Activated naive CD4-positive, alpha-beta T cell treated with anti-CD3 and anti-CD28 coated beads for 36 hours (primary cell): ENCODE measurements at regions not wholly inside any gene's neighbourhood (a gene's known extent, or its start where the extent isn't known, plus 50 kb on each side); places are given as distances from the start of the nearest gene placed in this dataset.
"Not testable (repeated sequence)": the region's sequence is repeated elsewhere in the genome, so short reads cannot be mapped to it uniquely, and the experiment has no call there.

Source experiments
- CTCF ChIA-PET: fragments of 350-600 bp; sonication (Branson Sonifier 250); formaldehyde crosslinking; loops from one replicate; lab custom pipeline; 2021; ENCODE audit warnings: antibody characterized with exemption; lab: Charles Lee
- DNase-seq: peaks from one replicate; pipeline ENCODE4 v3.0.0-alpha.2; 2020
- H3K27ac Mint-ChIP-seq: one replicate; pipeline ENCODE4 v1.8.0; 2021; ENCODE audit warnings: mild to moderate bottlenecking, mixed read lengths
- H3K27me3 Mint-ChIP-seq: one replicate; pipeline ENCODE4 v1.8.0; 2021; ENCODE audit warnings: low read depth, mixed read lengths
- H3K36me3 Mint-ChIP-seq: one replicate; pipeline ENCODE4 v1.8.0; 2021; ENCODE audit warnings: low read depth, mixed read lengths
- H3K4me1 Mint-ChIP-seq: one replicate; pipeline ENCODE4 v1.8.0; 2021; ENCODE audit warnings: low read depth, mixed read lengths
- H3K4me3 Mint-ChIP-seq: one replicate; pipeline ENCODE4 v1.8.0; 2021; ENCODE audit warnings: mild to moderate bottlenecking, moderate library complexity, mixed read lengths
- H3K9me3 Mint-ChIP-seq: one replicate; pipeline ENCODE4 v1.8.0; 2021; ENCODE audit warnings: mixed read lengths
- intact Hi-C: fragments of 100-400 bp; cut with micrococcal nuclease; formaldehyde crosslinking; loops from one replicate; pipeline ENCODE4 v1.15.1; 2023

DNA sequence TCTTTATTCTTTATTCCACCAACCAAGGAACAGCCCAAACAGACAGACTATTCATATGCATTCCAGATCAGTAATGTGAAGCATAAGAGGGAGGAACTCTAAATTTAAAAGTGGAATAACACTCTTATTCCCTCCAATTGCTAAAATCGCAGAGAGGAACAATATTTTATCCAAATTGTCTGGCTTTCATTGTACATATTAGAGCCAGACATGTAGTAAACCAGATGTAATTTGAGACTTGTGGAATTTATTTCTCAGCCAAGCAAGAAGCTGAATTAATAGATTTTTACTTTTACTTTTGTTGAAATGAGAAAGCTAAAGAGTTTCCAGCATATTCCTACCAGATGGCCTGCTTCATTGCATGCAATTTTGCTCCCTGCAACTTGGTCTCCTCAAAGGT, 674.6 kb upstream of the SLIT2 start:
- CTCF ChIA-PET = interaction anchor here (0.6 kb wide), 1 partner anchor 345 kb away, joined by 4 read pairs; no protein-coding TSS in a partner anchor
- H3K27ac Mint-ChIP-seq = no peak overlapping the region
- H3K4me3 Mint-ChIP-seq = no peak overlapping the region

DNA sequence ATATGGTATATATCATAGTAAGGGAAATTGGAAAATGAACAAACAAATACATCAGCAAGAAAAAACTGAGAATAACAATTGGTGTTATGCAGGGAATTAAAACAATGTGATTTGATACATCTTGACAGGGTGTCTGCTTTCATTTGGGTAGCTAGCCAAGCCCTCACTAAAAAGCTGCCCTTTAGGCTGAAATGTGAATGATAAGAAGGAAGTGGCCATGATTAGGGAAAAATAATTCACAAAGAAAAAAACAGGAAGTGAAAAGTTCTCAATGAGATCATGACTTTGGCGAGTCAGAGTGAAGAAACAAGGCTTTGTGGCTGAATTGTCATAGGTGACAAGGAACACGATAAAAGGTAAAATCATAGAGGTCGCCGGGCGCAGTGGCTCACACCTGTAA, 675.8 kb upstream of the SLIT2 start:
- DNase-seq = no peak
- CTCF ChIA-PET = no interaction called here
- Mint-ChIP-seq H3K4me3 (no peak overlapping the region), H3K9me3 (no peaks in the 10 kb centered on the region), H3K36me3 (no peaks in the 10 kb centered on the region), H3K27ac (no peak overlapping the region), H3K4me1 (no peaks in the 10 kb centered on the region), H3K27me3 (no peaks in the 10 kb centered on the region)
- intact Hi-C loops = no loop called here

More for the DNA sequence above, 674.6 kb upstream of the SLIT2 start:
- no peak for DNase-seq
- Mint-ChIP-seq H3K36me3 (no peaks in the 10 kb centered on the region), H3K9me3 (no peaks in the 10 kb centered on the region), H3K4me1 (no peaks in the 10 kb centered on the region), H3K27me3 (no peaks in the 10 kb centered on the region)
- intact Hi-C loops = no loop called here

DNA sequence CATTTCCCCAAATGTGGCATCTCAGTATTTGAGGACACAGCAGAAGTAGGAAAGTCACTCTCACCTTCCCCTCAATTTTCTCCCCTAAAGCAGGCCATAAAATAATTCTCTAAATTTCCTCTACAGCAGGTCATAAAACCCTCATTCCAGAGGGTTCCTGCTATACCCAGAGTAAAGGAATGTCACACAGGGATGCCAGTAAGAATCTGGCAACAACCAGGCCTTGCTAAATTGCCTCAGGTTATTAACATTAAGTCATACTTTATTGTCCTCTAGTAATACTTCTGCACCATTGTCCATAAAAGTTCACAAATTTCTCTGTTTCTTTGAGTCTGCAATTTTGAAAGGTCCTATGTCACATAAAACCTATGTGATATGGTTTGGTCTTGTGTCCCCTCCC, 685.7 kb upstream of the SLIT2 start:
- DNase-seq = no peak
- intact Hi-C loops = no loop called here
- Mint-ChIP-seq H3K36me3 (no peaks in the 10 kb centered on the region), H3K27ac (no peak overlapping the region), H3K4me1 (no peaks in the 10 kb centered on the region), H3K4me3 (no peak overlapping the region), H3K27me3 (no peaks in the 10 kb centered on the region), H3K9me3 (peaks cover 9% of the 10 kb centered on the region)
- CTCF ChIA-PET = no interaction called here

DNA sequence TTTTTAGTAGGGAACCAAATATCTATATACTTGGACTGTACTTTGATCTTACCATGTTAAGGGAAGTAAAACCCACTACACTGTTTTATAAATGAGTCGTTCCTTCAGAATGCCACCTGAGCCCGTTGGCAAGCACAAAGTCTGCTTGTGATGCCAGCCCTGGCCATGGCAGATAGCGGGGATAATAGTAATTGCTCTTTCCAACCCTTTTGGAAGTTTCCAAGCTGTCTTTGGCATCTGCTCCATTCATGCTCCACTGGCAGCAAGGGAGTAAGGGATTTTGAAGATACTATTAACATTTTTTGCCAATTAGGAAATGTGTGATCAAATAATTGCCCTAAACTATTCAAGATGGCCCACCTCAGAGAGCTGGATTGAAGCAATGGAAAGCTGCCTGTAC, 689.2 kb upstream of the SLIT2 start:
- intact Hi-C loops = no loop called here
- H3K27ac Mint-ChIP-seq = no peak overlapping the region
- CTCF ChIA-PET = no interaction called here
- H3K36me3 Mint-ChIP-seq = no peaks in the 10 kb centered on the region
- no peaks in the 10 kb centered on the region for H3K27me3 Mint-ChIP-seq
- no peaks in the 10 kb centered on the region for H3K4me1 Mint-ChIP-seq
- H3K4me3 Mint-ChIP-seq = no peak overlapping the region
- DNase-seq = no peak
- H3K9me3 Mint-ChIP-seq = peaks cover 9% of the 10 kb centered on the region

DNA sequence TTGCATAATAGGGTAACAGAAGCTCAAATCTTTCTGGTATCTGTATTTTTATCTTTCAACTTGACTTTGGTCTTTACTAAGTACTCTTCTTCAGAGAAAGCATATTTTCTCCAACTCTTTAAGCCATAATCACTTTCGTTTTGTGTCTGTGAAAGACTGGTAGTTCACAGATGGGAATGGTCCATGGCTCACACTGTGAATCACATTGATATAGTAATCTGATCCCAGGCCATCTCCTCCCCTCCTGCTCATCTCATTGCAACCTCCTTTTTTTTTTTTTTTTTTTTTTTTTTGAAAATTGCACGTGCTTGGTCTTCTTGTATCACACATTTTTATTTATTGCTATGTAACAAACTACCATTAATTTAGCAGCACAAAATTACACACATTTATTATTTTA, 694.5 kb upstream of the SLIT2 start:
- DNase-seq = no peak
- no peak overlapping the region for H3K27ac Mint-ChIP-seq
- intact Hi-C loops = loop anchor here (10.0 kb wide), 1 partner anchor 1908 kb away; no protein-coding TSS in a partner anchor
- CTCF ChIA-PET = no interaction called here
- no peak overlapping the region for H3K4me3 Mint-ChIP-seq
- no peaks in the 10 kb centered on the region for H3K27me3 Mint-ChIP-seq
- H3K4me1 Mint-ChIP-seq = no peaks in the 10 kb centered on the region
- H3K36me3 Mint-ChIP-seq = no peaks in the 10 kb centered on the region
- H3K9me3 Mint-ChIP-seq = peaks cover 7% of the 10 kb centered on the region

DNA sequence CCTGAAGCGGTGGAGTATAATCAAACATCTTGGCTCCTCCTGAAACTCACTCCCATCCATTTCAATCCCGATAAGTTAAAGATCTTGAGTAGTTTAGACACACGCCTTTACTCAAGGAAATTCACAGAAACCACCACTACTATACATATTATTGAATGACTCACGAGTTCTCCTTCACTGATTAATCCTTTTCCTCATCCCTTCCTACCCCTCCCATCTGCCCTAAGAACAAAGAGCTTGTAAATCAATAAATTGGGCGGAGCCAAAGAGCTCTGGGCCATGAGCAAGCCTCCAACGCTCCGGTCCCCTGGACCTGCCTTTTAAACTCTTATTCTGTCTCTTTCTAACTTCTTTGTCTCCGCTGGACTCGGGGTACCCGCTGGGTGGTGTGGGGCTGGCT, 695.4 kb upstream of the SLIT2 start:
- H3K27ac Mint-ChIP-seq, CTCF ChIA-PET, DNase-seq, H3K4me3 Mint-ChIP-seq, H3K27me3 Mint-ChIP-seq, H3K9me3 Mint-ChIP-seq, H3K36me3 Mint-ChIP-seq, H3K4me1 Mint-ChIP-seq: not testable (repeated sequence)
- intact Hi-C loops = loop anchor here (10.0 kb wide), 1 partner anchor 1909 kb away; no protein-coding TSS in a partner anchor

DNA sequence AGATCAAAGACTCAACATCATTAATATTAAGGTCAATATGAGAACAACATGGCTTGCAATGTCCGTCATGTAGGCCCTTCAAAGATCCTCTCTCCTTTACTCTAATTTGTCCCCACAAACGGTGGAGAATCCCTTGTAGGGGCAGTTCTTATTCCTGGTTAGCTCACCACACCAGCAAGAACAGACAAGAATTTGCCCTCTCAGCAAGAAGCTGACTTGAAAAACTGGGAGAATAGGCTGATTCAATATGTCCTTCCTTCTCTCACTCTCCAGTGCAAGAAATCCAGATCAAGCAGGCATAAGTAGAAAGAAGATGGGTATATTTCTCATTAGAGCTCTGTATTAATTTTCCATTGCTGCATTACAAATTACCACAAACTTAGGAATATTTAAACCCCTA, 704.2 kb upstream of the SLIT2 start:
- no peak overlapping the region for H3K27ac Mint-ChIP-seq
- H3K36me3 Mint-ChIP-seq = no peaks in the 10 kb centered on the region
- DNase-seq = no peak
- H3K4me1 Mint-ChIP-seq = no peaks in the 10 kb centered on the region
- intact Hi-C loops = no loop called here
- H3K9me3 Mint-ChIP-seq = peaks cover 2% of the 10 kb centered on the region
- no peaks in the 10 kb centered on the region for H3K27me3 Mint-ChIP-seq
- CTCF ChIA-PET = interaction anchor here (0.6 kb wide), 1 partner anchor 22 kb away, joined by 3 read pairs; no protein-coding TSS in a partner anchor
- no peak overlapping the region for H3K4me3 Mint-ChIP-seq

DNA sequence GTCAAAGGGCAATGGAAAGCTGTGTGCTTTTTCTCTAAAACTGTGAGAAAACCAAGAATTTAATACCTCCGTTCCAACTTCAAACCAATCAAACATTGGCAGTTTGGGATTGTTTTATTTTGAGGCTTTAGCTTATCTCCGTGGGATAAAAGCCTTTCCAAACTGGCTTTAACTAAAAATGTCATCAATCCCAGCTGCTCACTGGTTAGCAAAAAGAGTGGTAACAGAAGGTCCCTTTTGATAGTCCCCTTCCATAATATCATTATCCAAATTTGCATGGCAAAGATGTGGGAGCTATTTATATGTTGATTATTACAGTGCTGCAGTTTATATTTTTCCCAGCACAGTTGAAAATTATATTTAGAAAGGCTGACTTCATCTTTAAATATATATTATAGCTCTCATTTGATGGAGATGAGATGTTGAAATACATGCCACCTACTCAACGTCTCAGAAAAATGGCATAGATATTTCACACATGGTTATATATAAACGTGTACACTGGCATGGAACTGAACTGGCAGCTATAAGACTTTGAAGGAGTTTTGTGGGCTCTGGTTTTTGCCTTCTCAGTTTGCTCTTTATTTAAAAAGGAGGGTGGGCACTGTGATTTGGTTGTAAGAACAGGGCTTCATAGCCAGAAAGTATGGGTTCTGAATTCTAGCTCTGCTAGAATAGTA, 707.1 kb upstream of the SLIT2 start:
- Mint-ChIP-seq H3K4me1 (no peaks in the 10 kb centered on the region), H3K27ac (no peak overlapping the region), H3K9me3 (peaks cover 7% of the 10 kb centered on the region), H3K4me3 (no peak overlapping the region), H3K36me3 (no peaks in the 10 kb centered on the region), H3K27me3 (no peaks in the 10 kb centered on the region)
- DNase-seq = no peak
- intact Hi-C loops = no loop called here
- CTCF ChIA-PET = no interaction called here

DNA sequence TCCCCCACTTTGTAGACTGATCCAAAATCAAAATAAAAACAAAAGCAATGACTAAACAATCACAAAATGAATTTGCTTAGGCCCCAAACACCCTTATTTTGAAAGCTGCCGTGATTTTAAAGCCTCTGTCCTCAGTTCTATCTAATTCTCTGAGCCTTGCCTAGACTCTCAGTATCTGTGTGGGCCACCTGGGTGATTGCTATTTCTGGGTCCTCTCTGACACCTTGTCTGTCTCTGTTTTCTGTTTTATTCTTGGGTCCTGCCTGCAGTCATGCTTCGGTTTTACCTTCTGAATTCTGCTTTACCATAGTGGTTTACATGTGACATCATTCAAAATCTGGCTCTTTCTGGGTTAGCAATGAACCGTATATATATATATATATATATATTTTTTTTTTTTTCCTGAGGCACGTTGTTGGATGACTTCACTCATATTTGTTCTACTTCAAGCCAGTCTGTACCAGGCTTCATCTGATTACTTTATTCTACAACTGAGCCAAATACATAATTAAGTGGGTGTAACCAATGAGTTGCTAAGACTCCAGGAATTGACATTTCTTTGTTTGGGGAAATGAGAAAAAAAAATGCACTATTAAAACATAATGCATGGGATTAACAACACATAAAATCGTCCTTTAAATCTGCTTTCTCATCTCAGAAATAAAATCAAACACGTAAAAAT, 710.7 kb upstream of the SLIT2 start:
- Mint-ChIP-seq H3K4me1 (no peaks in the 10 kb centered on the region), H3K27me3 (no peaks in the 10 kb centered on the region), H3K27ac (no peak overlapping the region), H3K9me3 (peaks cover 11% of the 10 kb centered on the region), H3K36me3 (no peaks in the 10 kb centered on the region), H3K4me3 (no peak overlapping the region)
- DNase-seq = no peak
- CTCF ChIA-PET = no interaction called here
- intact Hi-C loops = no loop called here

DNA sequence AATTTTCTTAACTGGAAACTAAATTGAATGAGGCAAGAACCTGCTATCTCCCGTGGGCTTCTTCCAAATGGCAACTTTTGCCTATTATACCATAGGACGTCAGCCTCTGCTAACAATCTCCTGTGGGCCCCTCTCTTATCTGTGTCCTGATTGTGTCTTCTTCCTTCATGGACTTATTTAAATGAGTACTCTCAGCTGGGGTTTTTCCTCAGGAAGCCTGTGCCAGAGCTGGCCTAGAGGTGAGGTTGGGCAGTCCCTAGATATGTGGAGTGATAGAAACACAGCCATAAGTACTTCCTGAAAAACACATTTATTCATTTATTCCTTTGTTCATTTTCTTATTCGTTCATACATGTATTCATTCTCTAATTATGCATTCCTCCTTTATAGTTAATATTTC, 712.5 kb upstream of the SLIT2 start:
- Mint-ChIP-seq H3K36me3 (no peaks in the 10 kb centered on the region), H3K4me3 (no peak overlapping the region), H3K4me1 (no peaks in the 10 kb centered on the region), H3K27me3 (no peaks in the 10 kb centered on the region), H3K27ac (no peak overlapping the region), H3K9me3 (peaks cover 11% of the 10 kb centered on the region)
- no peak for DNase-seq
- intact Hi-C loops = no loop called here
- CTCF ChIA-PET = no interaction called here

DNA sequence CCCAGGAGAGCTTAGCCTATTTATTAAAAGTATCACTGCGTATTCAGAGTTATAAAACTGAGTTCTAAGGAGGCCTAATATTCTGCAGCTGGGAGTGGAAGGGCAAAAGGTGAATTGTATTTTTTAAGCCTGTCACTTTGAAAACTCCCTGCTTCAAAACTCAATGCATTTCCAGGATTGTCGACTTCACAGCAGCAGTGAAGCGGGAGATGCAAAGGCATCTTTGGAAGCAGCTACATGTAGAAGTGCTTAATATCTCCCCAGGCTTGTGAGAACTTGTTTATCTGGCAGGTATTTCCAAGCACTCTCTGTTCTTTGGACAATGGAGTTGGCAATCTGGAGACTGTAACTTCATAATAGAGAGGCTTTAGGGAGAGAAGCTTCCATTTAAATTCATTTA, 717.5 kb upstream of the SLIT2 start:
- no peak overlapping the region for H3K27ac Mint-ChIP-seq
- no peaks in the 10 kb centered on the region for H3K4me1 Mint-ChIP-seq
- no peak overlapping the region for H3K4me3 Mint-ChIP-seq
- no peaks in the 10 kb centered on the region for H3K27me3 Mint-ChIP-seq
- CTCF ChIA-PET = no interaction called here
- intact Hi-C loops = no loop called here
- peaks cover 5% of the 10 kb centered on the region for H3K9me3 Mint-ChIP-seq
- H3K36me3 Mint-ChIP-seq = no peaks in the 10 kb centered on the region
- no peak for DNase-seq

DNA sequence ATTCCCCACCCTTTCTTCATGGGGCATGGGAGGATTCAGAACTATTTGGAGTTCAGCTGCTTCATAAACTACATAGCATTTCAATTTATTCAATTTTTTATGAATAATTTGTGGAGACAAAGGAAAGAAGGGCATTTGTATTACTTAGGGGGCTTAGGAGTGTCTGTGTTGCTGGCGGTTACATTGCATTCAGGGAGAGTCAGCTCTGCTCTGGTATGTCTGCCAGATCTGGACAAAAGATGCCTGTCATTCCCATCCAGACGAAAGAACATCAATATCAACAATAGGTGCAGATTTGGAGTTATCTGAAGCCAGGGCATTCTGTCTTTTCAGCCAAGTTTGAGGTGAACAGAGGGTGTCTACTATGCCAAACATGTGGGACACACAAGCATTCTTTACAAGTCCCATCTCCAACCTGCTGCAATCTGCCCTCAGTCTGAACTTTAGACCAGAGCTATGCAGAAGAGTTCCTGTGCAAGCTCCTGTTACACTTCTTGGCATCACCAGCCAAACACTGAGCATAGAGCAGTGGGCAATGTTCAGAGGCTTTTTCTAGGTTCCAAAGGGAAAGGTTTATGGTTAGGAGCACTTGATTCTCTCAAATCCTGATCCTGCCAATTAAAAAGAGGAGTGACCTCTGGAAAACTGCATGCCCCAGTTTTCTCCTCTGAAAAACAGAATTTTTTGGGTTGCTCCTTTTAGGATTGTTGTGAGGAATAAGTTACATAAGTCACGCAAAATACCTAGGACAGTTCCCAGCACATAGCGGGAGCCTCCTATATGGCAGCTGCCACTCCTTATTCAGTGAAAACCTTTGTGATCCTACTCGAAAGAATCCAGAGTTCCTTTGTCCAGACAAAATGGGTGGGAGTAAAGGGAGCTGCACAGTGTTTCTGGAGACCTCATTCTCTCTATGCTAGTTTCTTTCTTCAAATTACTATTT, 719.5 kb upstream of the SLIT2 start:
- intact Hi-C loops = no loop called here
- no peak for DNase-seq
- H3K9me3 Mint-ChIP-seq = peaks cover 4% of the 10 kb centered on the region
- no peaks in the 10 kb centered on the region for H3K27me3 Mint-ChIP-seq
- H3K4me3 Mint-ChIP-seq = no peak overlapping the region
- no peaks in the 10 kb centered on the region for H3K36me3 Mint-ChIP-seq
- H3K4me1 Mint-ChIP-seq = no peaks in the 10 kb centered on the region
- CTCF ChIA-PET = no interaction called here
- no peak overlapping the region for H3K27ac Mint-ChIP-seq
